ENCODE measurements at regions not wholly inside any gene's neighbourhood (a gene's known extent, or its start where the extent isn't known, plus 50 kb on each side); places are given as distances from the start of the nearest gene placed in this dataset.

DNA sequence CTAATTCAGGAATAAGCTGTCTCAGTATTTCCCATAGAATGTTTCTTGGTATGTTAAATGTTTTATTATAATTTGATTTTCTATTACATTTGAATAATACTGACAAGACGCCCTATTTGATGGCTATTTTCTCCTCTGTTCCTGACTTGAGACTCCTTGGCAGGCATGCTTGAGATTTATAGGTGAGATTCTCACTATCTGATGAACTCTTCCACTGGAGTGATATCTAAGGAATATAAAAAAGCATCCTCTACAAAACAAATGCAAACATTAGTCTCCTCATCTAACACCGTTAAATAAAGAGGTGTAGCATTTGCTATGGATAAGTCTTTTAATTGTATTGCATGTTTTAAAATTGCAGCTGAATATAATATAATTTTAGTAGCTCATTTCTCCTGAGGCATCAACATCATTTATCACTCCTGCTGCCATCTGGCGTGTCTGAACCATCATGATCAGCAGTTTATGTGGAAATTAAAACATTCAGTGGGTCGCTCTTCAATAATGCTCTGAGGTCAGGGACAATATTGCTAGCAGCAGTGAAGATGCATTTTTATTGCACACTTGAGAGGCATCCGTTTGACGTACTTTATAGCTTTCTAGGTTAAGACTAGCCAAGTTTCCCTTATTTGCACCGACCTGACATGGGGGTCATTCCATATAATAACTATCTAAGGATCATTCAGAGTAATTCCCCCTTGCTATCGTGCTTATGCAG is 210.4 kb upstream of the GALNTL6 start:
- no peak overlapping the region for H3K4me3 ChIP-seq (replicated peaks; ENCODE audit: insufficient read depth, low read length)
- no peak for DNase-seq (ENCODE audit: low read depth in 1 of 2, low spot score in 1 of 2)
- no peaks in the 10 kb centered on the region for H3K27me3 ChIP-seq (ENCODE audit: insufficient read depth, poor library complexity, severe bottlenecking)
- H3K27ac ChIP-seq (replicated peaks) = no peak overlapping the region
- TF ChIP-seq REST (IDR thresholded peaks at IDR 0.05; ENCODE audit: insufficient replicate concordance, low read depth) = no peak
- no peak for TF ChIP-seq CTCF (IDR thresholded peaks at IDR 0.05; ENCODE audit: insufficient read depth, low read length)
- no peak for TF ChIP-seq SPI1 (IDR thresholded peaks at IDR 0.05; ENCODE audit: borderline replicate concordance, low read depth)
- TF ChIP-seq GABPA (IDR thresholded peaks at IDR 0.05; ENCODE audit: low read depth) = no peak
- no peak for TF ChIP-seq POLR2AphosphoS5 (IDR thresholded peaks at IDR 0.05; ENCODE audit: low read depth)

- Histone ChIP-seq H3K27me3 (ENCODE audit: insufficient read depth, poor library complexity, severe bottlenecking) (no peaks in the 10 kb centered on the region), H3K27ac (replicated peaks) (no peak overlapping the region), H3K4me3 (replicated peaks; ENCODE audit: insufficient read depth, low read length) (no peak overlapping the region)
- DNase-seq (ENCODE audit: low read depth in 1 of 2, low spot score in 1 of 2) = no peak
- no peak for TF ChIP-seq POLR2AphosphoS5 (IDR thresholded peaks at IDR 0.05; ENCODE audit: low read depth)
- TF ChIP-seq REST (IDR thresholded peaks at IDR 0.05; ENCODE audit: insufficient replicate concordance, low read depth) = no peak
- TF ChIP-seq CTCF (IDR thresholded peaks at IDR 0.05; ENCODE audit: insufficient read depth, low read length) = no peak
- no peak for TF ChIP-seq SPI1 (IDR thresholded peaks at IDR 0.05; ENCODE audit: borderline replicate concordance, low read depth)
- no peak for TF ChIP-seq GABPA (IDR thresholded peaks at IDR 0.05; ENCODE audit: low read depth)
These were observed 212.1 kb upstream of the GALNTL6 start for GRCh38 chr4:171601091-171601490.

DNA sequence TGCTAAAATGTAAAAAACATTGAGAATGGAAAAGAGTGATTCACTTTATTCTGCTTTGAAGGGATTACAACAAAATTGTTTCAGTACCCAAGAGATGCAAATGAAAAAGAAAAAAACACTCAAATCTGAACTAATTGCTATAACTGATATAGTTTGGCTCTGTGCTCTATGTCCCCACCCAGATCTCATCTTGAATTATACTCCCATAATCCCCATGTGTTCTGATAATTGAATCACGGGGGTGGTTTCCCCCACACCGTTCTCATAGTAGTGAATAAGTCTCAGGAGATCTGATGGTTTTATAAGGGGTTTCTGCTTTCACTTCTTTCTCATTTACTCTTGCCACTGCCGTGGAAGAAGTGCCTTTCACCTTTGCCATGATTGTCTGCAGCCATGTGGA is 213.6 kb upstream of the GALNTL6 start:
- Histone ChIP-seq H3K27ac (replicated peaks) (no peak overlapping the region), H3K27me3 (ENCODE audit: insufficient read depth, poor library complexity, severe bottlenecking) (no peaks in the 10 kb centered on the region), H3K4me3 (replicated peaks; ENCODE audit: insufficient read depth, low read length) (no peak overlapping the region)
- no peak for DNase-seq (ENCODE audit: low read depth in 1 of 2, low spot score in 1 of 2)
- TF ChIP-seq GABPA (IDR thresholded peaks at IDR 0.05; ENCODE audit: low read depth) (no peak), SPI1 (IDR thresholded peaks at IDR 0.05; ENCODE audit: borderline replicate concordance, low read depth) (no peak), CTCF (IDR thresholded peaks at IDR 0.05; ENCODE audit: insufficient read depth, low read length) (no peak), REST (IDR thresholded peaks at IDR 0.05; ENCODE audit: insufficient replicate concordance, low read depth) (no peak), POLR2AphosphoS5 (IDR thresholded peaks at IDR 0.05; ENCODE audit: low read depth) (no peak)

Data from HL-60 (cell line).